Glutamatergic neuron (in vitro differentiated cells): ENCODE measurements at regions not wholly inside any gene's neighbourhood (a gene's known extent, or its start where the extent isn't known, plus 50 kb on each side); places are given as distances from the start of the nearest gene placed in this dataset.

Experiments
- DNase-seq: peaks from one replicate; pipeline ENCODE4 v3.0.0; 2022
- H3K27ac Mint-ChIP-seq: one replicate; pipeline ENCODE4 v1.8.0; 2020; ENCODE audit warnings: mild to moderate bottlenecking, mixed read lengths, inconsistent platforms; ENCODE audit not compliant: unreplicated experiment
- H3K27me3 Mint-ChIP-seq: one replicate; pipeline ENCODE4 v1.8.0; 2020; ENCODE audit warnings: mild to moderate bottlenecking, moderate library complexity, mixed read lengths, inconsistent platforms; ENCODE audit not compliant: unreplicated experiment
- H3K36me3 Mint-ChIP-seq: one replicate; pipeline ENCODE4 v1.8.0; 2020; ENCODE audit warnings: mild to moderate bottlenecking, mixed read lengths, inconsistent platforms; ENCODE audit not compliant: unreplicated experiment
- H3K4me1 Mint-ChIP-seq: one replicate; pipeline ENCODE4 v1.8.0; 2020; ENCODE audit warnings: mild to moderate bottlenecking, low read depth, mixed read lengths, inconsistent platforms; ENCODE audit not compliant: unreplicated experiment
- H3K4me3 Mint-ChIP-seq: one replicate; pipeline ENCODE4 v1.8.0; 2020; ENCODE audit warnings: mild to moderate bottlenecking, mixed read lengths, inconsistent platforms; ENCODE audit not compliant: unreplicated experiment
- H3K9me3 Mint-ChIP-seq: one replicate; pipeline ENCODE4 v1.8.0; 2020; ENCODE audit warnings: mild to moderate bottlenecking, moderate library complexity, mixed read lengths, inconsistent platforms; ENCODE audit not compliant: unreplicated experiment
- CTCF ChIP-seq: fragments of 200-600 bp; sonication (generic); IDR thresholded peaks from one replicate; pipeline ENCODE4 v1.5.0; 2021; ENCODE audit not compliant: partially characterized antibody, unreplicated experiment

GRCh38 chr7:49695971-49696370 lies 77.5 kb upstream of the VWC2 start:
- Mint-ChIP-seq H3K27me3 (no peaks in the 10 kb centered on the region), H3K9me3 (peaks cover under 1% of the 10 kb centered on the region)
- no peak for DNase-seq

GRCh38 chr7:49700841-49701240 lies 72.6 kb upstream of the VWC2 start:
- Mint-ChIP-seq H3K27ac (no peak overlapping the region), H3K27me3 (peaks cover 3% of the 10 kb centered on the region), H3K36me3 (no peaks in the 10 kb centered on the region), H3K4me1 (peaks cover 10% of the 10 kb centered on the region), H3K4me3 (no peak overlapping the region), H3K9me3 (no peaks in the 10 kb centered on the region)
- TF ChIP-seq CTCF: no peak
- no peak for DNase-seq

More at GRCh38 chr7:49695971-49696370, 77.5 kb upstream of the VWC2 start:
- no peak for TF ChIP-seq CTCF
- no peaks in the 10 kb centered on the region for H3K4me1 Mint-ChIP-seq
- no peaks in the 10 kb centered on the region for H3K36me3 Mint-ChIP-seq
- H3K27ac Mint-ChIP-seq: no peak overlapping the region
- no peak overlapping the region for H3K4me3 Mint-ChIP-seq

- Mint-ChIP-seq H3K9me3 (no peaks in the 10 kb centered on the region), H3K4me3 (no peak overlapping the region), H3K36me3 (no peaks in the 10 kb centered on the region), H3K27ac (no peak overlapping the region), H3K27me3 (peaks cover 3% of the 10 kb centered on the region), H3K4me1 (peaks cover 11% of the 10 kb centered on the region)
- no peak for DNase-seq
- TF ChIP-seq CTCF: no peak
These were observed 71.3 kb upstream of the VWC2 start for GRCh38 chr7:49702099-49702498.

- Mint-ChIP-seq H3K4me3 (no peak overlapping the region), H3K4me1 (peaks cover 11% of the 10 kb centered on the region), H3K36me3 (no peaks in the 10 kb centered on the region), H3K27me3 (peaks cover 3% of the 10 kb centered on the region), H3K9me3 (no peaks in the 10 kb centered on the region), H3K27ac (no peak overlapping the region)
- no peak for DNase-seq
- no peak for TF ChIP-seq CTCF
These were observed 70.1 kb upstream of the VWC2 start for GRCh38 chr7:49703337-49703736.

GRCh38 chr7:49703881-49704280 lies 69.6 kb upstream of the VWC2 start:
- H3K27me3 Mint-ChIP-seq: peaks cover 3% of the 10 kb centered on the region
- no peak for TF ChIP-seq CTCF
- no peaks in the 10 kb centered on the region for H3K36me3 Mint-ChIP-seq
- no peak overlapping the region for H3K4me3 Mint-ChIP-seq
- DNase-seq: no peak
- H3K27ac Mint-ChIP-seq: no peak overlapping the region
- H3K4me1 Mint-ChIP-seq: peaks cover 11% of the 10 kb centered on the region
- no peaks in the 10 kb centered on the region for H3K9me3 Mint-ChIP-seq
